ENCODE measurements at regions not wholly inside any gene's neighbourhood (a gene's known extent, or its start where the extent isn't known, plus 50 kb on each side); places are given as distances from the start of the nearest gene placed in this dataset.

GRCh38 chr2:34244195-34244594 lies 645.1 kb upstream of the FAM98A start:
- no peak overlapping the region for H3K4me3 ChIP-seq
- no peaks in the 10 kb centered on the region for H3K9me3 ChIP-seq
- no peaks in the 10 kb centered on the region for H3K27me3 ChIP-seq
- H3K27ac ChIP-seq = no peak overlapping the region
- TF ChIP-seq EP300 (IDR thresholded peaks at IDR 0.05) = no peak
- no peak for TF ChIP-seq POLR2AphosphoS5 (IDR thresholded peaks at IDR 0.05)
- no peak for TF ChIP-seq CTCF (IDR thresholded peaks at IDR 0.05)
- TF ChIP-seq POLR2A (IDR thresholded peaks at IDR 0.05) = no peak
- WGBS, 2 donors (ENCODE audit: low coverage in 1 of 2) = 92 to 94% methylated on average over 2 to 3 of the region's 3 CpGs
- ATAC-seq = no peak
- peaks cover 0 to 13% (median 0%) of the 10 kb centered on the region in 3 donors for H3K4me1 ChIP-seq
- H3K36me3 ChIP-seq = no peaks in the 10 kb centered on the region

- Histone ChIP-seq H3K27me3 (no peaks in the 10 kb centered on the region), H3K4me3 (no peak overlapping the region), H3K36me3 (no peaks in the 10 kb centered on the region), H3K27ac (no peak overlapping the region), H3K9me3 (no peaks in the 10 kb centered on the region), H3K4me1 (peaks cover 0 to 13% (median 0%) of the 10 kb centered on the region in 3 donors)
- WGBS, 2 donors (ENCODE audit: low coverage in 1 of 2) = 22 to 48% methylated on average over 3 of the region's 3 CpGs
- TF ChIP-seq EP300 (IDR thresholded peaks at IDR 0.05) = no peak
- no peak for TF ChIP-seq CTCF (IDR thresholded peaks at IDR 0.05)
- no peak for TF ChIP-seq POLR2A (IDR thresholded peaks at IDR 0.05)
- no peak for TF ChIP-seq POLR2AphosphoS5 (IDR thresholded peaks at IDR 0.05)
- ATAC-seq = no peak
Observed at GRCh38 chr2:34242763-34243123, 643.6 kb upstream of the FAM98A start.

- Histone ChIP-seq H3K4me1 (peaks cover 0 to 13% (median 0%) of the 10 kb centered on the region in 3 donors), H3K27me3 (no peaks in the 10 kb centered on the region), H3K36me3 (no peaks in the 10 kb centered on the region), H3K9me3 (no peaks in the 10 kb centered on the region), H3K4me3 (no peak overlapping the region), H3K27ac (no peak overlapping the region)
- TF ChIP-seq CTCF (IDR thresholded peaks at IDR 0.05) (no peak), POLR2AphosphoS5 (IDR thresholded peaks at IDR 0.05) (no peak), EP300 (IDR thresholded peaks at IDR 0.05) (no peak), POLR2A (IDR thresholded peaks at IDR 0.05) (no peak)
- 28 to 85% methylated on average over 4 to 5 of the region's 6 CpGs for WGBS, 2 donors (ENCODE audit: low coverage in 1 of 2)
- no peak for ATAC-seq
Observed at GRCh38 chr2:34241905-34242762, 643.0 kb upstream of the FAM98A start.

GRCh38 chr2:34239511-34239910 lies 640.4 kb upstream of the FAM98A start:
- Histone ChIP-seq H3K4me3 (no peak overlapping the region), H3K27me3 (no peaks in the 10 kb centered on the region), H3K27ac (no peak overlapping the region), H3K9me3 (no peaks in the 10 kb centered on the region), H3K4me1 (peaks cover 0 to 13% (median 0%) of the 10 kb centered on the region in 3 donors), H3K36me3 (no peaks in the 10 kb centered on the region)
- ATAC-seq = no peak
- 50 to 78% methylated on average over 1 of the region's 1 CpG for WGBS, 2 donors (ENCODE audit: low coverage in 1 of 2)
- TF ChIP-seq POLR2A (IDR thresholded peaks at IDR 0.05) = no peak
- TF ChIP-seq EP300 (IDR thresholded peaks at IDR 0.05) = no peak
- TF ChIP-seq POLR2AphosphoS5 (IDR thresholded peaks at IDR 0.05) = no peak
- no peak for TF ChIP-seq CTCF (IDR thresholded peaks at IDR 0.05)

DNA sequence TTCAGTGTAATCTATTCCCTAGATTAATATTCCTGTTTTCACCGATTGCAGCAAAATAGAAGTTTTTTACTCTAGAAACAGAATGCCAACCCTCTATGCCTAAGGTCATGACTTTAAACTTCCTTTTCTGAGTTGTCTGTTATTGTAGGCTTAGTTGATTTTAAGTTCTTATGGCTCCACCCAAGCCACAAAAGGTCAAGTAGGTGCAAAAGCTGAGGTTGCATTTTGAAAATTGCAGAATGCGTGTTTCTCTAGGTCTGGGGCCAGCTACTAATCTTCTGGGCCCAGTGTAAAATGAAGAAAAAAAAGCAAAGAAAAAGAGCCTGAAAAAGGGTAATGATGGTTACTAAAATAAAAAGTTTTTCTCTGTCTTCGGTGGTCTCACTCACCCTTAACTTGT lies 635.7 kb upstream of the FAM98A start:
- no peak for ATAC-seq
- 79 to 84% methylated on average over 3 of the region's 3 CpGs for WGBS, 2 donors (ENCODE audit: low coverage in 1 of 2)
- Histone ChIP-seq H3K4me1 (no peaks in the 10 kb centered on the region), H3K27me3 (no peaks in the 10 kb centered on the region), H3K36me3 (no peaks in the 10 kb centered on the region), H3K27ac (no peak overlapping the region), H3K4me3 (no peak overlapping the region), H3K9me3 (no peaks in the 10 kb centered on the region)
- TF ChIP-seq POLR2A (IDR thresholded peaks at IDR 0.05) = no peak
- TF ChIP-seq POLR2AphosphoS5 (IDR thresholded peaks at IDR 0.05) = no peak
- no peak for TF ChIP-seq CTCF (IDR thresholded peaks at IDR 0.05)
- TF ChIP-seq EP300 (IDR thresholded peaks at IDR 0.05) = no peak
